ENCODE measurements at regions not wholly inside any gene's neighbourhood (a gene's known extent, or its start where the extent isn't known, plus 50 kb on each side); places are given as distances from the start of the nearest gene placed in this dataset.

DNA sequence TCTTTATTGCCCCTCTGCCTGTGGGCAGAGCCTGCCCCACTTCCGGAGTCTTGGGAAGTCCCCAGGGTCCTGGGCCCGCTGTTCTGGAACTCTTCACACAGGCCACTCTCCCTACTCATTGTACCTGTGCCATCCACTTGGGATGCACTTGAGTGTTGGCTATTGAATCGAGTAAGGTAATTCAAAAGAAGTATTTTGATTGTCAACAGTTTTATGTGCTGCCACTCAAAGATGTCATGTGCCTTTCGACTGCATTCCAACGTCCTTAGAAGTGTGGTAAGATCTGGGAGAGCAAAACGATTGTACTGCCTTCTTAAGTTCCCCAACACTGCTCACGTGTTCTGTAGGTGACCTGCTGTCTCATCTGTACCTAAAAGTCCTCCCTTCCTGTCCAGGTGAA lies 77.0 kb upstream of the SMIM21 start:
- Histone ChIP-seq H3K4me1 (replicated peaks in 1 of 2) (no peaks in the 10 kb centered on the region), H3K36me3 (replicated peaks in 1 of 2) (no peaks in the 10 kb centered on the region), H3K9me3 (replicated peaks in 1 of 3) (no peaks in the 10 kb centered on the region), H3K27me3 (no peaks in the 10 kb centered on the region), H3K27ac (no peak overlapping the region), H3K4me3 (no peak overlapping the region)
- DNase-seq, result no peak
- 68 to 85% (median 74%) methylated on average over 7 of the region's 7 CpGs for WGBS, 4 donors
- no peak for TF ChIP-seq POLR2A (IDR thresholded peaks at IDR 0.05)
- no peak for TF ChIP-seq CTCF (IDR thresholded peaks at IDR 0.05)
- intact Hi-C loops (cut with DNase I), result no loop called here

- Histone ChIP-seq H3K9me3 (replicated peaks in 1 of 3) (no peaks in the 10 kb centered on the region), H3K27ac (no peak overlapping the region), H3K36me3 (replicated peaks in 1 of 2) (no peaks in the 10 kb centered on the region), H3K4me3 (no peak overlapping the region), H3K27me3 (no peaks in the 10 kb centered on the region), H3K4me1 (replicated peaks in 1 of 2) (no peaks in the 10 kb centered on the region)
- WGBS, 4 donors, result 68 to 84% (median 80%) methylated on average over 2 of the region's 2 CpGs
- DNase-seq, result no peak
- intact Hi-C loops (cut with DNase I), result no loop called here
- TF ChIP-seq POLR2A (IDR thresholded peaks at IDR 0.05) (no peak), CTCF (IDR thresholded peaks at IDR 0.05) (no peak)
Observed at GRCh38 chr18:75503615-75504014, 76.1 kb upstream of the SMIM21 start.

GRCh38 chr18:75502286-75502685 lies 74.8 kb upstream of the SMIM21 start:
- intact Hi-C loops (cut with DNase I), result no loop called here
- no peak for DNase-seq
- Histone ChIP-seq H3K4me1 (replicated peaks in 1 of 2) (no peaks in the 10 kb centered on the region), H3K27ac (no peak overlapping the region), H3K36me3 (replicated peaks in 1 of 2) (no peaks in the 10 kb centered on the region), H3K9me3 (replicated peaks in 1 of 3) (no peaks in the 10 kb centered on the region), H3K27me3 (no peaks in the 10 kb centered on the region), H3K4me3 (no peak overlapping the region)
- no peak for TF ChIP-seq CTCF (IDR thresholded peaks at IDR 0.05)
- TF ChIP-seq POLR2A (IDR thresholded peaks at IDR 0.05), result no peak
- WGBS, 4 donors, result 58 to 73% (median 65%) methylated on average over 4 of the region's 4 CpGs

- Histone ChIP-seq H3K36me3 (replicated peaks in 1 of 2) (no peaks in the 10 kb centered on the region), H3K9me3 (replicated peaks in 1 of 3) (no peaks in the 10 kb centered on the region), H3K4me1 (replicated peaks in 1 of 2) (no peaks in the 10 kb centered on the region), H3K27me3 (no peaks in the 10 kb centered on the region), H3K27ac (no peak overlapping the region), H3K4me3 (no peak overlapping the region)
- intact Hi-C loops (cut with DNase I), result no loop called here
- 65 to 80% (median 71%) methylated on average over 2 of the region's 2 CpGs for WGBS, 4 donors
- DNase-seq, result no peak
- no peak for TF ChIP-seq POLR2A (IDR thresholded peaks at IDR 0.05)
- TF ChIP-seq CTCF (IDR thresholded peaks at IDR 0.05), result no peak
Observed at GRCh38 chr18:75500545-75500944, 73.0 kb upstream of the SMIM21 start.

Data from adrenal gland (tissue), 9 donors.